SU-DHL-6 (cell line): ENCODE measurements at regions not wholly inside any gene's neighbourhood (a gene's known extent, or its start where the extent isn't known, plus 50 kb on each side); places are given as distances from the start of the nearest gene placed in this dataset.

Experiments
- H2AFZ ChIP-seq: fragments of 200-600 bp; sonication (generic); 2 replicates; pipeline ENCODE4 v1.6.1; 2014; ENCODE audit warnings: low read depth, mild to moderate bottlenecking, moderate library complexity, mixed read lengths, antibody characterized with exemption, low read length; ENCODE audit not compliant: severe bottlenecking
- H3F3A ChIP-seq: fragments of 200-600 bp; shearing (Covaris generic); 2 replicates; pipeline ENCODE4 v1.6.0; 2016; ENCODE audit warnings: antibody characterized with exemption, mild to moderate bottlenecking; ENCODE audit not compliant: insufficient read depth
- H3K27ac ChIP-seq: fragments of 200-600 bp; sonication (generic); 2 replicates; pipeline ENCODE4 v1.5.1; 2016; ENCODE audit warnings: low read depth, mild to moderate bottlenecking, low read length, moderate library complexity, mixed read lengths
- H3K27me3 ChIP-seq: fragments of 200-600 bp; sonication (generic), shearing (Covaris generic); 2 replicates; pipeline ENCODE4 v1.6.0; 2014; ENCODE audit warnings: mild to moderate bottlenecking, low read length
- H3K36me3 ChIP-seq: fragments of 200-600 bp; sonication (generic); 2 replicates; pipeline ENCODE4 v1.6.1; 2014; ENCODE audit warnings: mild to moderate bottlenecking, low read length, mixed read lengths
- H3K4me2 ChIP-seq: fragments of 300-600, 200-600 bp; shearing (Covaris generic), sonication (generic); 2 replicates; pipeline ENCODE4 v1.6.0; 2014; ENCODE audit warnings: low read length, low read depth, mild to moderate bottlenecking; ENCODE audit not compliant: poor library complexity, severe bottlenecking
- H3K4me3 ChIP-seq: fragments of 200-600 bp; sonication (generic); 2 replicates; pipeline ENCODE4 v1.5.1; 2014; ENCODE audit warnings: antibody characterized with exemption, low read length, mild to moderate bottlenecking, mixed read lengths; ENCODE audit not compliant: insufficient read depth, poor library complexity, severe bottlenecking
- H3K79me2 ChIP-seq: fragments of 200-600 bp; sonication (generic); 2 replicates; pipeline ENCODE4 v1.6.1; 2014; ENCODE audit warnings: mild to moderate bottlenecking, low read length, moderate library complexity; ENCODE audit not compliant: insufficient read depth
- H3K9ac ChIP-seq: fragments of 200-600 bp; sonication (generic); 2 replicates; pipeline ENCODE4 v1.7.0; 2014; ENCODE audit warnings: mild to moderate bottlenecking, low read length
- H3K9me2 ChIP-seq: fragments of 200-600 bp; sonication (generic); replicated peaks from 2 replicates; pipeline ENCODE4 v1.6.1; 2014; ENCODE audit warnings: low read length; ENCODE audit not compliant: insufficient read depth
- H3K9me3 ChIP-seq: fragments of 200-600 bp; sonication (generic); 2 replicates; pipeline ENCODE4 v1.6.1; 2014; ENCODE audit warnings: low read length, mixed read lengths; ENCODE audit not compliant: insufficient read depth
- H4K20me1 ChIP-seq: fragments of 200-600 bp; sonication (generic); 2 replicates; pipeline ENCODE4 v1.6.1; 2014; ENCODE audit warnings: low read depth, mild to moderate bottlenecking, antibody characterized with exemption, low read length, moderate library complexity, mixed read lengths
- CTCF ChIP-seq: fragments of 200-600 bp; sonication (generic); IDR thresholded peaks from one replicate; pipeline ENCODE4 v1.5.1; 2017; ENCODE audit warnings: antibody characterized with exemption, mild to moderate bottlenecking, low read length, moderate library complexity; ENCODE audit not compliant: insufficient read depth, poor library complexity, severe bottlenecking
- EZH2phosphoT487 ChIP-seq: fragments of 200-600 bp; sonication (generic), shearing (Covaris generic); conservative IDR thresholded peaks from 2 replicates; pipeline ENCODE4 v1.6.1; 2018; ENCODE audit warnings: mild to moderate bottlenecking, antibody characterized with exemption, low read length, moderate library complexity, mixed read lengths

DNA sequence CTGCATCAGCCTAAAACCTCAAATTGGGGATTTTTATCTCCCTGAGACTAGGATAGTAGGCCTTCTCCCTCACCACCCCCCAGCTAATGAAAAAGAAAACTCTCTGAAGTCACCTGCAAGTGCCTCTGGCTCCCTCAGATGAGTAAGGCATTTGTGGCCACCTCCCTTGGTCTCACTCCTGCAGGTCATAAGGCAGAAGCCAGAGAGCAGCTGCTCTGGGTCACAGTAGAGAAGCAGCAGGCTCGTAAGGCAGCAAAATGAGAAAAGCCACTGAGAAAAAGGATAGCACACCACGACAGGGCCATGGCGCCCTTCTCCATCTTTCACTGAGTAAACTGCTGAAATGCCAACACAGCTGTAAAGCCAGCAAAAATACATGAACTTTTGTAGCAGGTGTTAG is 296.7 kb upstream of the DPH6 start:
- H3K79me2 ChIP-seq, result no peaks in the 10 kb centered on the region
- H4K20me1 ChIP-seq, result no peaks in the 10 kb centered on the region
- H3K27me3 ChIP-seq, result no peaks in the 10 kb centered on the region
- H3K9me2 ChIP-seq, result no peaks in the 10 kb centered on the region
- H3K9me3 ChIP-seq, result no peaks in the 10 kb centered on the region
- no peaks in the 10 kb centered on the region for H3K36me3 ChIP-seq
- no peak overlapping the region for H3K4me3 ChIP-seq
- no peak overlapping the region for H3K4me2 ChIP-seq
- H2AFZ ChIP-seq, result no peak overlapping the region
- H3K9ac ChIP-seq, result no peak overlapping the region
- no peaks in the 10 kb centered on the region for H3F3A ChIP-seq
- H3K27ac ChIP-seq, result no peak overlapping the region
- TF ChIP-seq EZH2phosphoT487, result no peak
- TF ChIP-seq CTCF, result no peak

DNA sequence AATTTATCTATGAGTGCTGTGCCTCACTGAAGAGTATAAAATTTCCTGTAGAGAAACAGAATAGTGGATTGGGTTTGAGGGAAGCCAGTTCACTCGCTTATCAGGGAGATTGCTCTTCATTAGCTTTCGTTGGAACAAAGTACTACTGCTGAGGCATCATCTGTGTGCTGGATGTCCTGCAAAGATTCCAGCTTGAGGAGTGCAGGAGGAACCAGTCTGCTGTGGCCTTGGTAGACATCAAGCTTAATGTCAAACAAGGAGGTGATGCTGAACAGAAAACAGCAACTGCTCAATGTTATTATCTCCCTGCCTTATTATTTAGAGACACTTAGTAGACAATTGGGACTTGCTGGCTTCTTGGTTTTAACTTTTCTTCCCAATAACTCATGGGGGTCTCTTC is 297.5 kb upstream of the DPH6 start:
- Histone ChIP-seq H3F3A (no peaks in the 10 kb centered on the region), H3K79me2 (no peaks in the 10 kb centered on the region), H3K4me3 (no peak overlapping the region), H3K4me2 (no peak overlapping the region), H3K9ac (no peak overlapping the region), H3K27me3 (no peaks in the 10 kb centered on the region), H3K9me3 (no peaks in the 10 kb centered on the region), H4K20me1 (no peaks in the 10 kb centered on the region), H3K36me3 (no peaks in the 10 kb centered on the region), H3K9me2 (no peaks in the 10 kb centered on the region), H3K27ac (no peak overlapping the region), H2AFZ (no peak overlapping the region)
- TF ChIP-seq EZH2phosphoT487 (no peak), CTCF (no peak)

DNA sequence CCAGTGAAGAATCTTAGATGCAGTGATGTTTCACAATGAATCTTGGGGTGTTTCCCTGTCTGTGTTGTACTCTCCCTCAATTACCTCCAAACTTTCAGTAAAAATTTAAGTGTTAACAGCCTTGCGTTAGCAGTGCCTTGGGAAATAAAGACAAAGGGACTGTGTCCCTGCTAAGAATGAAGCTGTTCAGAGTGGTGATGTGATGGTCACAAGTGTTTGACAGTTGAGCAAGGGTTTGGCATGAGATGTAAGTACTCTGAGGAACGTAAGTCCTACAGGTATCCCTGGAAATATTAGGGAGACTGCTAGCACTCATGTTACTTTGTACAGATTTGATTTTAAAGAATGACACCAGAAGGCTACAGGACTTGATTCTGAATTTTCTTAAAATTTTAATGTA is 304.3 kb upstream of the DPH6 start:
- no peak overlapping the region for H3K9ac ChIP-seq
- no peaks in the 10 kb centered on the region for H3K9me2 ChIP-seq
- no peaks in the 10 kb centered on the region for H3K79me2 ChIP-seq
- H3K4me2 ChIP-seq, result no peak overlapping the region
- H3K27ac ChIP-seq, result no peak overlapping the region
- no peak overlapping the region for H3K4me3 ChIP-seq
- no peaks in the 10 kb centered on the region for H3F3A ChIP-seq
- no peak for TF ChIP-seq CTCF
- no peak for TF ChIP-seq EZH2phosphoT487
- H3K9me3 ChIP-seq, result no peaks in the 10 kb centered on the region
- no peaks in the 10 kb centered on the region for H3K27me3 ChIP-seq
- no peaks in the 10 kb centered on the region for H4K20me1 ChIP-seq
- no peak overlapping the region for H2AFZ ChIP-seq
- H3K36me3 ChIP-seq, result no peaks in the 10 kb centered on the region

DNA sequence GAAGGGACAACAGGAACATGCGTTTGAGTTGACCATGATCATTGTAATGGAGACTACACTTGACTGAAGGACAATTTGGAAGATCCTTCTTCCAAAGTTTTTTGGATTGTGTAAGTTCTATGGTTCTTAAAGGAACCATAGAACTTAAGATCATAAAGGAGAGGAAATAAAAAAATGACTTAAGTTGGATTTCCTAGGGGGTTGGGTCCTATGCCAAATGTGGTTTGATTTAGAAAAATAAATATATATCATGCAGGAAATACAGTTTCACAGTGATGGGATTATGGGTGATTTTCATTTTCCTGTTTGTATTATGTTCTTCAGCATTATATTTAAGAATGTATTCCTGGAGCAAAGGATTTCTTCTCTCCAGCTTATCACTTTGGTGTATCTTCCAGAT is 305.5 kb upstream of the DPH6 start:
- no peak for TF ChIP-seq EZH2phosphoT487
- no peak for TF ChIP-seq CTCF
- H2AFZ ChIP-seq, result no peak overlapping the region
- H3K9me2 ChIP-seq, result no peaks in the 10 kb centered on the region
- no peaks in the 10 kb centered on the region for H3K9me3 ChIP-seq
- no peak overlapping the region for H3K9ac ChIP-seq
- H3K27ac ChIP-seq, result no peak overlapping the region
- H3K4me3 ChIP-seq, result no peak overlapping the region
- H3K4me2 ChIP-seq, result no peak overlapping the region
- no peaks in the 10 kb centered on the region for H3K27me3 ChIP-seq
- no peaks in the 10 kb centered on the region for H4K20me1 ChIP-seq
- H3K79me2 ChIP-seq, result no peaks in the 10 kb centered on the region
- H3K36me3 ChIP-seq, result no peaks in the 10 kb centered on the region
- H3F3A ChIP-seq, result no peaks in the 10 kb centered on the region
